ENCODE measurements at regions not wholly inside any gene's neighbourhood (a gene's known extent, or its start where the extent isn't known, plus 50 kb on each side); places are given as distances from the start of the nearest gene placed in this dataset.

DNA sequence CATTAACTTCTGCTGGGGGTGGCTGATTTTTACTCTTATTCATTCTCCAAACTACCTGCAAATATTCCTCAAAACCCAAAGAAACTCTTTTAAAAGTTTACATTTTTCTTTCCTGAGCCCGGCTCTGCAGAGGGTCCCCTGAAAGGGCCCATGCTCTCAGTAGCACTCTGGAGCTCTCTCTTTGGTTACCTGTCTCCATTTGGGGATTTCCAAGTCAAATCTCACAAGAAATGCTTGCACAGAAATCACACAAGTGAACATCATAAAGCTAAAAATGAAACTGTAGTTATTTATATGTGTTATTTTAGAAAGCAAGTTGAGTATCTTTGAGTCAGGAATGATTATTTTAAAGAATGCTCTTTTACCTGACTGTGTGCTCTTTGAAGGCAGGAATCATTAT, 174.5 kb upstream of the PLXNA2 start:
- no peaks in the 10 kb centered on the region for H3K4me1 Mint-ChIP-seq
- peaks cover 2% of the 10 kb centered on the region for H3K27me3 Mint-ChIP-seq
- H3K4me3 Mint-ChIP-seq = no peak overlapping the region
- H3K27ac Mint-ChIP-seq = no peak overlapping the region
- no peaks in the 10 kb centered on the region for H3K36me3 Mint-ChIP-seq (ENCODE audit: low read depth)
- H3K9me3 Mint-ChIP-seq = no peaks in the 10 kb centered on the region
- intact Hi-C loops (cut with micrococcal nuclease) = no loop called here
- DNase-seq = no peak

DNA sequence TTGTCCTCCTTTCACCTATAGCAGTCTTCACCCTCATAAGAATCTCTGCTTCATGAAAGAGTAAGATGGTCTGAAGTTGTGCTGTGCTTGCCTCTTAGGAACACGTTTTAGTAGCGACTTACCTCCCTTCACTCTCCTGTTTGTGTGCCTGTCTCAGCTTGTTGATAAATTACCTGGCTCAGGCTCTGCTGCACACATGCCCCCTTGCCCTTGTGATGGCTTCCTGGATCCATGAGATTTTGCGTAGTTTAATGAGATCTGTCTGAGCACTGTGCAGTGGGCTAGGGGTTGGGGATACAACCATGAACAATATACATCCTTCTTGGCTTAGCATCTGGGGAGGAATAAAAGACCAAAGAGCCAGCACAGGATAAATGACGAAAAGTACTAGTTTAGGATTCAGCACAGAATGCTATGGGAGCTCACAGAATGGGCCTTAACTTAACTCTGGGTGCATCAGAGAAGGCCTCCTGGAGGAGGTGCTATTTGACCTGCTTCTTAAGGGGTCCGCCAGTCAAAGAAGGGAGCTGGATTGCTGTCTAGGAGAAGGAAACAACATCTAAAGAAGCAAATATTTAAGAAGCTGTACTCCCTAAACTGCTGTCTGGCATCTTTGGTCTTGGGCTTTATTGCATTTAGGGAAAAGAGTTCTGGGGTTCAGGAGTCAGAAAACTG, 175.7 kb upstream of the PLXNA2 start:
- Mint-ChIP-seq H3K27me3 (peaks cover 2% of the 10 kb centered on the region), H3K36me3 (ENCODE audit: low read depth) (no peaks in the 10 kb centered on the region), H3K4me3 (no peak overlapping the region), H3K27ac (no peak overlapping the region), H3K4me1 (no peaks in the 10 kb centered on the region), H3K9me3 (no peaks in the 10 kb centered on the region)
- no peak for DNase-seq
- intact Hi-C loops (cut with micrococcal nuclease) = no loop called here

DNA sequence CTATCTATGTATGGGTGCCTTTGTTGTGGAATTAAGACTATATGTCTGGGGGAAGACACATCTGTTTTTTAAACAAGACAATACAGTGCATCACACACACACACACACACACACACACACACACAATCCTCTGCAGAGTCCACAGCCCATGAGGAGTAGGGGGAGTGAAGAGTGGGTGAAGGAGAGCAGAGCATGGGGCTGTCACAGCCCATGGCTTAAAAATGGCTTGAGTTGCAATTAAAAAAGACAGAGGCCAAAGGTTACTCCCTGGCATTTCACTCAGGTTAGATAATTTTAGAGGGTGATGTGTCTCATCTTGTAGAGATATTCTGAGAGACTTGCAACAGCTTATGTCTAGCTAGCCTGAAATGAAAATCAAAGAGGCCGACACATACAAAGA, 176.5 kb upstream of the PLXNA2 start:
- Mint-ChIP-seq H3K4me1 (no peaks in the 10 kb centered on the region), H3K27me3 (peaks cover 2% of the 10 kb centered on the region), H3K9me3 (no peaks in the 10 kb centered on the region), H3K4me3 (no peak overlapping the region), H3K27ac (no peak overlapping the region), H3K36me3 (ENCODE audit: low read depth) (no peaks in the 10 kb centered on the region)
- intact Hi-C loops (cut with micrococcal nuclease) = no loop called here
- DNase-seq = no peak

DNA sequence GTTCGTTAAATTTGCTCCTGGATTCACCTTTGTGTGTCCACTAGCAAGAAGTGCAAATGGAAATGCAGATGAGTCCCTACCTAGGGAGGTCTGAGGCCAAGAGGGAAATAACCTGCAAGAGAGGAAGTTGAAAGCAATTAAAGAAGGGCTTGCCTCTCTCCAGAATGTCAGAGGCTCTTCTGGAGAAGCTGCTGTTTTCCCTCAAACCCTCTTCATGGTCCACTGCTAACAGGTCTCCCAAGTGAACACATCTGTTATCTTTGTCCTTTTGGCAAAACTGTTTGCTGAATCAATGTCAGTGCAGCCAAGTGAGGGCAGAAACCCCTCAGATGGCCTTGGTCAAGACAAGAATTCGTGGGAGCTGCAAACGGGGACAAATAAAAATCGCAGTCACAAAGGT, 177.3 kb upstream of the PLXNA2 start:
- no peak overlapping the region for H3K4me3 Mint-ChIP-seq
- no peak for DNase-seq
- H3K4me1 Mint-ChIP-seq = no peaks in the 10 kb centered on the region
- intact Hi-C loops (cut with micrococcal nuclease) = no loop called here
- H3K9me3 Mint-ChIP-seq = no peaks in the 10 kb centered on the region
- no peak overlapping the region for H3K27ac Mint-ChIP-seq
- peaks cover 2% of the 10 kb centered on the region for H3K27me3 Mint-ChIP-seq
- no peaks in the 10 kb centered on the region for H3K36me3 Mint-ChIP-seq (ENCODE audit: low read depth)

DNA sequence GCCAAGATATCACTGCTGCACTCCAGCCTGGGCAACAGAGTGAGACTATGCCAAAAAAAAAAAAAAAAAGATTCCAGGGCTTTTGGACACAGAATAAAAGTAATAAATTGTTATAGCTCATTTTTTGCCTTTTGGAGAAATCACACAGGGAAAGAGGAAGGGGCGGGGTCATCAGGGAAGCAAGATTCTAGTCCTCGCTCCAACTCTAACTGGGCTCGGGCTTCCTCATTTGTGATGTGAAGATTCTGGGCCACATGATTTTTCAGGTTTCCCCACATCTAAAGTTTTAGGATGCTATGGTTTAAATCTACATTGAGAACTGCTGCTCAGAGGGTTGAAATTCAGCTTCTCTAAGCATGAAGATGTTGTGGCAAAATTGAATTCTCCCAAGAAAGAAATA, 179.3 kb upstream of the PLXNA2 start:
- Mint-ChIP-seq H3K27me3 (no peaks in the 10 kb centered on the region), H3K36me3 (ENCODE audit: low read depth) (no peaks in the 10 kb centered on the region), H3K27ac (no peak overlapping the region), H3K4me3 (no peak overlapping the region), H3K4me1 (no peaks in the 10 kb centered on the region), H3K9me3 (no peaks in the 10 kb centered on the region)
- DNase-seq = no peak
- intact Hi-C loops (cut with micrococcal nuclease) = no loop called here

DNA sequence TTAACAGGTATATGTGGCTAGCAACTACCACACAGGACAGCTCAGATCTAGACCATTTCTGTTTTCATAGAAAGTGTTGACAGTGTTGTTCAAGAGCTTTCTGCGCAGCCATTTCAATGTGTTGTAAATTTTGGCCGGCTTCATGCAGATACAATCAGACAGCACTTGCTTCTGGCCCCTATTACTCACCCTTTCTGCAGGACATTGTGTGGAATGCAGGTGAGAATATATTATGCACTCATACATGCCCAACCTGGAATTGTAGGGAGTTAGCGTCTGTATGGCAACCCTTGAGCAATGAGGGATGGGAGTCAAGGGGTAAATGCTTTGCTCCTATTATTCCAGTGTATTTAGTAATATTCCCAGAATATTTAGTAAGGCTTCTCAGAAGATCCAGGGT, 180.9 kb upstream of the PLXNA2 start:
- Mint-ChIP-seq H3K4me1 (no peaks in the 10 kb centered on the region), H3K27me3 (no peaks in the 10 kb centered on the region), H3K36me3 (ENCODE audit: low read depth) (no peaks in the 10 kb centered on the region), H3K27ac (no peak overlapping the region), H3K9me3 (no peaks in the 10 kb centered on the region), H3K4me3 (no peak overlapping the region)
- DNase-seq = no peak
- intact Hi-C loops (cut with micrococcal nuclease) = no loop called here

DNA sequence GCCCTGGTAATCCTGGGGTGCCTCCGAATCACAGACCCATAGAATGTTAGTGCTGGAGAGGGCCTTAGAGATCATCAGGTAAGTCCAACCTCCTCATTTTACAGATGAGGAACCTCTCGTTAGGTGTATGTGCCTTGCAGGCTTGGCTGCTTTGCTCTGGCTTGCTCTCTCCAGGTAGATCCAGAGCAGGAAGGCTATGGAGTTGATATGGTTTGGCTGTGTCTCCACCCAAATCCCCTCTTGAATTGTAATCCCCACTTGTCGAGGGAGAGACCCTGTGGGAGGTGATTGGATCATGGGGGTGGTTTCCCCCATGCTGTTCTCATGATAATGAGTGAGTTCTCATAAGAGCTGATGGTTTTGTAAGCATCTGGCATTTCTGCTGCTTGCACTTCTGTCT, 186.0 kb upstream of the PLXNA2 start:
- DNase-seq = no peak
- H3K27ac Mint-ChIP-seq = no peak overlapping the region
- no peaks in the 10 kb centered on the region for H3K4me1 Mint-ChIP-seq
- intact Hi-C loops (cut with micrococcal nuclease) = no loop called here
- no peak overlapping the region for H3K4me3 Mint-ChIP-seq
- no peaks in the 10 kb centered on the region for H3K36me3 Mint-ChIP-seq (ENCODE audit: low read depth)
- H3K9me3 Mint-ChIP-seq = no peaks in the 10 kb centered on the region
- H3K27me3 Mint-ChIP-seq = no peaks in the 10 kb centered on the region

DNA sequence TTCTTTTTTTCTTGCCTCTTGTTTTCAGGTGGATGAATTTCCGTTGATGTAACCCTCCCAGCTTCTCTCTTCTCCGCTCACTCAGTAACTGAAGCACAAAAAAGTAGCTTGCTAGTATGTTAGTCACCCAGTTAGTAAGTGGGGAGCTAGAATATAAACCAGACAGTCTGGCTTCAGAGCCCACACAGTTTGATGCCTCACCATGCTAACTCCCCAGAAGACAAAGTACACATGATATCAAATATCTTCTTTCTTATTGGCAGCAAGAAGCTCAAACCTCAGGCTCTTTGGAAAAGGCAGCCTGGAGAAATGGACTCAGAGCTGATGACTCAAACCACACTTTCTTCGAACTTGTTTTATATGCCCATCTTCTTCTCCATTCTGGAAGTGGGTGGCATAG, 187.5 kb upstream of the PLXNA2 start:
- no peaks in the 10 kb centered on the region for H3K9me3 Mint-ChIP-seq
- intact Hi-C loops (cut with micrococcal nuclease) = no loop called here
- H3K4me1 Mint-ChIP-seq = no peaks in the 10 kb centered on the region
- DNase-seq = no peak
- H3K27me3 Mint-ChIP-seq = no peaks in the 10 kb centered on the region
- H3K36me3 Mint-ChIP-seq (ENCODE audit: low read depth) = no peaks in the 10 kb centered on the region
- no peak overlapping the region for H3K4me3 Mint-ChIP-seq
- H3K27ac Mint-ChIP-seq = no peak overlapping the region

DNA sequence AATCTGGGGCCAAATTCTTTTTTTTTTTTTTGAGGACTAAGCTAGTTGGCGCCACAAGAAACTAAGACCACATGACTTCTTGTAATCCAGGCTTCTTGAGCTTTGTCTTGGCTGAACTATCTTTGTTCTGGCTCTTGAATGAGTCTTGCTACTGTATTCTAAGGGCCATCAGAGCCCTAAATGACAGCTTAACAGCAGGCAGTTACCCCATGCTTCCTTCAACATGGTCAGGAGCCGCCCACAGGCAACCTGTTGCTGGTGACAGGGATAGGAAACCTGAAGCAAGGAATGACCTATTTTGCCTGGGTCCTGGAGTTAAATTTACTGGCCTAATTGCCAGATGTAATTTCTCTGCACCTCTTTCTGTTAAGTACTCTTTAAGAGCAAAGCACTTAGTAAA, 188.2 kb upstream of the PLXNA2 start:
- intact Hi-C loops (cut with micrococcal nuclease) = no loop called here
- no peak overlapping the region for H3K27ac Mint-ChIP-seq

DNA sequence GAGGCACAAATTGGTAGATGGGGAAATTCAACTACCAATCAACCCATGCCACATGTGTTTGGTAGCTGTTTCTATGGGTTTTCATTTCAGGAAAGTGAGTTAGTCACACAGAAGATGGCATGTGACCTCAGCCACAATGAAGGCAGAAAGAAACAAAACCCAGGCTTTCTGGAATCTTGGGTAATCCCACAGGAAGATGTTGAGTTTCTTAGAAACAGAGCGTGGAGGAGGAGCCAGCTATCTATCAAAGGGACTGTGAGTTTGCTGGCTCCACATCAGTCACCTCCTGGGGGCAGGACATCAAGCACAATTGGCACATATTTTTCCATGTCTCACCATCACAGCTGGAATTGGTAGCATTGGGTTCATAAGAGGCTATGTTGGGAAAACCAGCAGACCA, 188.9 kb upstream of the PLXNA2 start:
- no peak overlapping the region for H3K27ac Mint-ChIP-seq
- H3K4me3 Mint-ChIP-seq = no peak overlapping the region
- no peaks in the 10 kb centered on the region for H3K27me3 Mint-ChIP-seq
- H3K4me1 Mint-ChIP-seq = no peaks in the 10 kb centered on the region
- DNase-seq = no peak
- H3K9me3 Mint-ChIP-seq = no peaks in the 10 kb centered on the region
- intact Hi-C loops (cut with micrococcal nuclease) = no loop called here
- H3K36me3 Mint-ChIP-seq (ENCODE audit: low read depth) = no peaks in the 10 kb centered on the region

More for the DNA sequence above, 188.2 kb upstream of the PLXNA2 start:
- H3K36me3 Mint-ChIP-seq (ENCODE audit: low read depth) = no peaks in the 10 kb centered on the region
- no peaks in the 10 kb centered on the region for H3K27me3 Mint-ChIP-seq
- H3K4me1 Mint-ChIP-seq = no peaks in the 10 kb centered on the region
- no peaks in the 10 kb centered on the region for H3K9me3 Mint-ChIP-seq
- DNase-seq = no peak
- H3K4me3 Mint-ChIP-seq = no peak overlapping the region

DNA sequence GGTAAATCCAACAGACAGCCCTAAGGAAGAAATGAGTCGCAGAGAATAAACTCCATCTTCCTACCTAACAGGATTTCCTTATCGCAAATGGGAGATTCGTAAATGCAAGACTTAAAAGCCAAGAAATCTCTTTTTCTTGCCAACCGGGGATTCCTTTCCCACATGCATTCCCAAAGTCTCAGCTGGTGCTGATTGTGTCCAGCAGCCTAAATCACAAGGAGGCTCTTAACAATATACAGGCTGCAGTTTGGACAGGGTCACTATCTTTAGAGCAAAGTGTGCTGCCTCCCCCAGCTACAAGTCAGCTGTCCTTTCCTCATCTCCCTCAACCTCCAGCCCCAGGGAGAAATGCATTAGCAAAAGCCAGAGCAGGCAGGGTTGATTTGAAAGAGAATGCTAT, 189.8 kb upstream of the PLXNA2 start:
- no peaks in the 10 kb centered on the region for H3K4me1 Mint-ChIP-seq
- no peaks in the 10 kb centered on the region for H3K27me3 Mint-ChIP-seq
- intact Hi-C loops (cut with micrococcal nuclease) = no loop called here

DNA sequence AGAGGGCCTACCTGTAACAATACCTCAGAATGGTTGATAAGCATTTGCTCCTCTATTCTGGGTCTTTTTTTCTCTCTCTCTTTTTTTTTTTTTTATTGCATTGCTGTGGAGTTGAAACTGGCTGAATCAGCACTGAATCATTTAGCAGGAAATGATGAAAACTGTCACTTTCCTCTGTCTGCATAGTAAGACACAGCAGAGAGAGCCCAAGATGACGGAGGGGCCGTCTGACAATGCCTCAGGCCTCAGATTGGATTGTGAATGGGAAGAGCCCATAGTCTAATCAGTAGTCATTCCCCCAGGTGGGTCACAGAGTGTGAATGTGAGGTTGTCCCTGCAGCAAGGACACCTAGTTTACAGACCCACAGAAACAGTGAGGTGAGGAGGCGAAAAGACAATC, 193.2 kb upstream of the PLXNA2 start:
- Mint-ChIP-seq H3K27ac (no peak overlapping the region), H3K27me3 (no peaks in the 10 kb centered on the region), H3K9me3 (peaks cover 3% of the 10 kb centered on the region), H3K36me3 (ENCODE audit: low read depth) (no peaks in the 10 kb centered on the region), H3K4me1 (no peaks in the 10 kb centered on the region), H3K4me3 (no peak overlapping the region)
- intact Hi-C loops (cut with micrococcal nuclease) = no loop called here
- DNase-seq = no peak

More for the DNA sequence above, 189.8 kb upstream of the PLXNA2 start:
- no peak overlapping the region for H3K4me3 Mint-ChIP-seq
- DNase-seq = no peak
- H3K27ac Mint-ChIP-seq = no peak overlapping the region
- H3K9me3 Mint-ChIP-seq = no peaks in the 10 kb centered on the region
- H3K36me3 Mint-ChIP-seq (ENCODE audit: low read depth) = no peaks in the 10 kb centered on the region

DNA sequence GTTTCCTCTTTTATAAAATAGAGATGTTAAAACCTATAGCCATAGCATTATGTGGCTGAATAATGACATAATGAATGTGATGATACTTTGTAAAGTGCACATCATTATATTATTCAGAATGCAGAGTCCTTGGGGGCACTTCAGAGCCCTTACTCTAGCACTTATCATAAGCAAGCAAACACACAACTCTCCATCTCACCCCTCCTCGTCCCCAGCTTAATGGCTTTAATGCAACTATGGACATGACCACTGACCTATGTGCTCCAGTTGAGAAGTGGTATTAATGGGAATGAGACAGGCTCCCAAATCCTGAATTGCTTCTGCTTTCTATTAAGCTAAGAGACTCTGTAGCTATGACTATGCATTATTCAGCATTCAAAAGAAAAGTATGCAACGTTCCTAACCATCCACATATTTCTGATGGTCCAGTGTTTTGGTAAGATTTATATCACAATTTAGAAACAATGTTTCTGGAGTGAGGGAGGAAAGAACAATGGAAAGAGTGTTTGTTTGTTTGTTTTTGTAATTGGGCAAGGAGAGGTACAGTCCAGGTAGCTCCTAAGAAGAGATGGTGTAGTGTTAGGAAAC, 194.0 kb upstream of the PLXNA2 start:
- no peaks in the 10 kb centered on the region for H3K36me3 Mint-ChIP-seq (ENCODE audit: low read depth)
- intact Hi-C loops (cut with micrococcal nuclease) = no loop called here
- no peaks in the 10 kb centered on the region for H3K4me1 Mint-ChIP-seq
- H3K4me3 Mint-ChIP-seq = no peak overlapping the region
- no peak for DNase-seq
- H3K9me3 Mint-ChIP-seq = peaks cover 9% of the 10 kb centered on the region
- peaks cover 1% of the 10 kb centered on the region for H3K27me3 Mint-ChIP-seq
- no peak overlapping the region for H3K27ac Mint-ChIP-seq

DNA sequence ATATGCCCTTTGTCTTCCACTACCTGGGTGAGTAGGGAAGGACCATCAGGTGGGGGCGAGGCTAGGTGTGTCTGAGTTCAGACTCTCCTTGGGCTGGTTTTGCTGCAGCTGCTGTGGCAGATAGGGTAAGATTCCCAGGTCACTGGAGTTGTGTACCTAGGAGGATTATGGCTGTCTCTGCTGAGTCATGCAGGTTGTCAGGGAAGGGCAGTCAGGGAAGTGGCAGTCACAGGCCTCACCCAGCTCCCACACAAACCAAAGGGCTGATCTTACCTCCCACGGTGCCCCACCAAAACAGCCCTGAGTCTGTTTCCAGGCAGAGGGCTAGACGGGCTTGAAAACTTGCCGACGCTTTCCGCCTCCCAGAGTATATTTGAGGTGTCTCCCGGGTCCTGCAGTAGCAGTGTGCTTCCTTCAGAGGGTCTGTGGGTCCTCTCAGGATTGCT, 201.6 kb upstream of the PLXNA2 start:
- no peak for DNase-seq
- no peaks in the 10 kb centered on the region for H3K4me1 Mint-ChIP-seq
- H3K4me3 Mint-ChIP-seq = no peak overlapping the region
- H3K27me3 Mint-ChIP-seq = peaks cover 1% of the 10 kb centered on the region
- H3K36me3 Mint-ChIP-seq (ENCODE audit: low read depth) = no peaks in the 10 kb centered on the region
- intact Hi-C loops (cut with micrococcal nuclease) = no loop called here
- no peak overlapping the region for H3K27ac Mint-ChIP-seq
- peaks cover 14% of the 10 kb centered on the region for H3K9me3 Mint-ChIP-seq

DNA sequence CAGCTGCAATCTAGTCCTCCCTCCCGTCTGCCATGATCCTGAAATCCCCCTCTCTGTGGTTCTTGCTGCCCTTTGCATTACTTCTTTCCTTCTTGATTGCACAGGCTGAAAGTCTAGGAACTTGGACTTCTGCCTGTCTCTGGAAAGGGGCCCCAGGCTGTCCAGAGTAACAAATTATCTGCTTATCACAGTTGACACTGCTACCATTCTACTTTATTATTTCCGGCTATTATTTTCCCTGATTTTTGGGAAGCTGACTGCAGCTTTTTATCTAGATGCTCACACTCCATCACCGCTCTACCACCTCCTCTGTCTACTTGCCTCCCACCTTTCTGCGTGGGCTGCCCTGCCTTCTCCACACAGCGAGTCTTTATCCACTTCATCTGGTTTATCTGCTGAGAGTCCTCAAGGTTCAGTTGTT, 202.1 kb upstream of the PLXNA2 start:
- H3K4me1 Mint-ChIP-seq = no peaks in the 10 kb centered on the region
- no peaks in the 10 kb centered on the region for H3K36me3 Mint-ChIP-seq (ENCODE audit: low read depth)
- H3K27ac Mint-ChIP-seq = no peak overlapping the region
- H3K4me3 Mint-ChIP-seq = no peak overlapping the region
- H3K27me3 Mint-ChIP-seq = peaks cover 1% of the 10 kb centered on the region
- intact Hi-C loops (cut with micrococcal nuclease) = no loop called here
- peaks cover 14% of the 10 kb centered on the region for H3K9me3 Mint-ChIP-seq
- no peak for DNase-seq

All from activated CD4-positive, alpha-beta T cell treated with anti-CD3 and anti-CD28 coated beads, Interleukin-2, amount 10 ng/mL, durations not matched to agents 24 days and 14 days (primary cell).